ENCODE measurements at regions not wholly inside any gene's neighbourhood (a gene's known extent, or its start where the extent isn't known, plus 50 kb on each side); places are given as distances from the start of the nearest gene placed in this dataset.

- Mint-ChIP-seq H3K27ac (no peak overlapping the region), H3K27me3 (peaks cover 23% of the 10 kb centered on the region), H3K4me1 (ENCODE audit: low read depth) (no peaks in the 10 kb centered on the region), H3K4me3 (no peak overlapping the region), H3K9me3 (no peaks in the 10 kb centered on the region), H3K36me3 (ENCODE audit: low read depth) (no peaks in the 10 kb centered on the region)
- no peak for DNase-seq
Measured at GRCh38 chr20:39089797-39090196, 127.7 kb downstream of the DHX35 start.
